ENCODE measurements at regions not wholly inside any gene's neighbourhood (a gene's known extent, or its start where the extent isn't known, plus 50 kb on each side); places are given as distances from the start of the nearest gene placed in this dataset.
A peak's percentile ranks its signal among the peaks of the same experiment; 100 is the strongest.

DNA sequence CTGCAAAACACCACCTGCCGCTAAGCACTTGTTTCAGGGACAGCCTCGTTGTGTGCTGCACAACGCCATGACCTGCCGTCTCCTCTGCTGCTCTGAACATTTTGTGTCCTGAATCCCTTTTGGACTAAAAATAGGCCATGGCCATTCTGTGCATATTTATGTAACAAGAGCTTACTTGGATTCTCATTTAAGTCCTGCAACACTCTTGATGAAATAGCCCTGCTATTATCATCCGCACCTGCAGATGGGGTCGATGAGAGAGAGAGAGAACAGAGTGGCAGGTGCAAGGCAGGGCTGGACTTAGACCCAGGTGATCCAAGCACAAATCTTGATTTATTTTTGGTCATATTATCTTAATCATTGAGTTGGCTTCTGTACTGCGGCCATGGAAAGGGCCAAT is 121.2 kb upstream of the PRKCQ start:
- DNase-seq (ENCODE audit: low read depth, low spot score) (no peak), ATAC-seq (peak; percentile 80)
- H3K36me3 ChIP-seq (ENCODE audit: control insufficient read depth in 1 of 2, insufficient read depth in 2 of 2, low read length in 2 of 2) = no peaks in the 10 kb centered on the region
- H4K20me1 ChIP-seq (ENCODE audit: insufficient read depth) = no peaks in the 10 kb centered on the region
- H3K27ac ChIP-seq (ENCODE audit: low read depth, low read length) = no peak overlapping the region
- intact Hi-C loops (cut with micrococcal nuclease) = loop anchor here (10.0 kb wide), 1 partner anchor 714 kb away; the partner anchor contains the start of gene SFMBT2
- H3K9me2 ChIP-seq (ENCODE audit: insufficient read depth) = no peaks in the 10 kb centered on the region
- TF ChIP-seq RAD21 (IDR thresholded peaks at IDR 0.05; ENCODE audit: low read depth) = peak; percentile 40; the same call in 1 of the 2 replicates
- no peak for TF ChIP-seq SIN3A (IDR thresholded peaks at IDR 0.05; ENCODE audit: low read depth)
- TF ChIP-seq POLR2AphosphoS5 (IDR thresholded peaks at IDR 0.05; ENCODE audit: low read depth, low read length) = no peak
- TF ChIP-seq, protein P1, sequence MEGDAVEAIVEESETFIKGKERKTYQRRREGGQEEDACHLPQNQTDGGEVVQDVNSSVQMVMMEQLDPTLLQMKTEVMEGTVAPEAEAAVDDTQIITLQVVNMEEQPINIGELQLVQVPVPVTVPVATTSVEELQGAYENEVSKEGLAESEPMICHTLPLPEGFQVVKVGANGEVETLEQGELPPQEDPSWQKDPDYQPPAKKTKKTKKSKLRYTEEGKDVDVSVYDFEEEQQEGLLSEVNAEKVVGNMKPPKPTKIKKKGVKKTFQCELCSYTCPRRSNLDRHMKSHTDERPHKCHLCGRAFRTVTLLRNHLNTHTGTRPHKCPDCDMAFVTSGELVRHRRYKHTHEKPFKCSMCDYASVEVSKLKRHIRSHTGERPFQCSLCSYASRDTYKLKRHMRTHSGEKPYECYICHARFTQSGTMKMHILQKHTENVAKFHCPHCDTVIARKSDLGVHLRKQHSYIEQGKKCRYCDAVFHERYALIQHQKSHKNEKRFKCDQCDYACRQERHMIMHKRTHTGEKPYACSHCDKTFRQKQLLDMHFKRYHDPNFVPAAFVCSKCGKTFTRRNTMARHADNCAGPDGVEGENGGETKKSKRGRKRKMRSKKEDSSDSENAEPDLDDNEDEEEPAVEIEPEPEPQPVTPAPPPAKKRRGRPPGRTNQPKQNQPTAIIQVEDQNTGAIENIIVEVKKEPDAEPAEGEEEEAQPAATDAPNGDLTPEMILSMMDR (IDR thresholded peaks at IDR 0.05 in 2 of 3, conservative IDR thresholded peaks at IDR 0.05 in 1 of 3; ENCODE audit: borderline replicate concordance in 1 of 3, insufficient read depth in 1 of 3, low read depth in 2 of 3, low read length in 2 of 3) = peak; percentile 14 to 30 (median 28); a peak in 4 of 6 replicates
- no peaks in the 10 kb centered on the region for H3K4me1 ChIP-seq (ENCODE audit: control insufficient read depth in 1 of 2, insufficient read depth in 2 of 2, low read length in 2 of 2)
- H2AFZ ChIP-seq (ENCODE audit: low read depth, low read length, poor library complexity, severe bottlenecking) = no peak overlapping the region
- CTCF ChIA-PET = interaction anchor here (1.0 kb wide), 1 partner anchor 20 kb away, joined by 4 read pairs; no protein-coding TSS in a partner anchor
- RAD21 ChIA-PET (ENCODE audit: low non-redundant PET in 1 of 2, low total read pairs in 2 of 2, uncharacterized antibody in 2 of 2, unreplicated experiment in 2 of 2) = no interaction called here
- no peaks in the 10 kb centered on the region for H3K79me2 ChIP-seq (ENCODE audit: insufficient read depth, low read length)
- no peaks in the 10 kb centered on the region for H3K9me3 ChIP-seq (ENCODE audit: control insufficient read depth in 1 of 2, insufficient read depth in 1 of 2, low read depth in 1 of 2, low read length in 2 of 2)
- peaks cover 61% of the 10 kb centered on the region for H3K27me3 ChIP-seq (ENCODE audit: insufficient read depth, low read length)
- POLR2A ChIA-PET = no interaction called here
- BruUV-seq (replicated peaks) = no TSS peak
- no peak overlapping the region for H3K4me3 ChIP-seq (replicated peaks in 1 of 2; ENCODE audit: low read depth in 1 of 2, low read length in 2 of 2)
- no peak overlapping the region for H3K4me2 ChIP-seq (ENCODE audit: low read length)
- H3K9ac ChIP-seq (ENCODE audit: low read length) = no peak overlapping the region

DNA sequence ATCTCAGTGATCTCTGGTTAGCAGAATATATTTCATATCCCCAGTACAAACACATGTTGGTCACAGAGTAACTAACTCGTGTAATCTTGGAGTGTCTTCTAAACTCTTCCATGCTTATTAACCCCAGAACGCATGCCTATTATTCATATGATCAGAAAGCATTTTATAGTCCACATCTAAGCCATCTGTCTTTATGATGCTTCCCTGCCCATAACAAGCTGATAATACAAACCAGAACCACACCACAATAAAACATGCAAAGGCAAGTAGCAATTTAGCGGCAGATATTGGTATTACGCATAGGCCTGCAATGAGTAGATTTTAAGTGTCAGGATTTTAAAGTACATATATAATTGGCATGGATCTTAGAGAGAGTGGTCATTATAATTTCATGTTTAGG is 120.0 kb upstream of the PRKCQ start:
- no peaks in the 10 kb centered on the region for H3K9me3 ChIP-seq (ENCODE audit: control insufficient read depth in 1 of 2, insufficient read depth in 1 of 2, low read depth in 1 of 2, low read length in 2 of 2)
- no peak for TF ChIP-seq SRF (IDR thresholded peaks at IDR 0.05; ENCODE audit: low read depth)
- no peak for TF ChIP-seq TCF7L2 (IDR thresholded peaks at IDR 0.05; ENCODE audit: borderline replicate concordance, extremely low read depth, insufficient read depth, insufficient read length)
- TF ChIP-seq ZNF274 (IDR thresholded peaks at IDR 0.05; ENCODE audit: low read depth, low read length) = no peak
- TF ChIP-seq EZH2 (IDR thresholded peaks at IDR 0.05) = no peak
- TF ChIP-seq EGR1 (IDR thresholded peaks at IDR 0.05; ENCODE audit: low read depth) = no peak
- no peak for TF ChIP-seq YY1 (IDR thresholded peaks at IDR 0.05; ENCODE audit: extremely low read depth, insufficient replicate concordance, low read depth, low read length)
- TF ChIP-seq ELF1 (IDR thresholded peaks at IDR 0.05; ENCODE audit: borderline replicate concordance, low read depth) = no peak
- no peak for TF ChIP-seq RAD21 (IDR thresholded peaks at IDR 0.05; ENCODE audit: low read depth)
- no peak for TF ChIP-seq CEBPB (IDR thresholded peaks at IDR 0.05; ENCODE audit: low read depth)
- TF ChIP-seq SP1 (IDR thresholded peaks at IDR 0.05; ENCODE audit: low read depth) = no peak
- no peak for TF ChIP-seq CBX3 (IDR thresholded peaks at IDR 0.05; ENCODE audit: low read depth)
- TF ChIP-seq POLR2A (IDR thresholded peaks at IDR 0.05; ENCODE audit: borderline replicate concordance, extremely low read depth, insufficient read depth, insufficient read length) = no peak
- no peak for TF ChIP-seq POLR2AphosphoS5 (IDR thresholded peaks at IDR 0.05; ENCODE audit: low read depth, low read length)
- TF ChIP-seq, protein P2, sequence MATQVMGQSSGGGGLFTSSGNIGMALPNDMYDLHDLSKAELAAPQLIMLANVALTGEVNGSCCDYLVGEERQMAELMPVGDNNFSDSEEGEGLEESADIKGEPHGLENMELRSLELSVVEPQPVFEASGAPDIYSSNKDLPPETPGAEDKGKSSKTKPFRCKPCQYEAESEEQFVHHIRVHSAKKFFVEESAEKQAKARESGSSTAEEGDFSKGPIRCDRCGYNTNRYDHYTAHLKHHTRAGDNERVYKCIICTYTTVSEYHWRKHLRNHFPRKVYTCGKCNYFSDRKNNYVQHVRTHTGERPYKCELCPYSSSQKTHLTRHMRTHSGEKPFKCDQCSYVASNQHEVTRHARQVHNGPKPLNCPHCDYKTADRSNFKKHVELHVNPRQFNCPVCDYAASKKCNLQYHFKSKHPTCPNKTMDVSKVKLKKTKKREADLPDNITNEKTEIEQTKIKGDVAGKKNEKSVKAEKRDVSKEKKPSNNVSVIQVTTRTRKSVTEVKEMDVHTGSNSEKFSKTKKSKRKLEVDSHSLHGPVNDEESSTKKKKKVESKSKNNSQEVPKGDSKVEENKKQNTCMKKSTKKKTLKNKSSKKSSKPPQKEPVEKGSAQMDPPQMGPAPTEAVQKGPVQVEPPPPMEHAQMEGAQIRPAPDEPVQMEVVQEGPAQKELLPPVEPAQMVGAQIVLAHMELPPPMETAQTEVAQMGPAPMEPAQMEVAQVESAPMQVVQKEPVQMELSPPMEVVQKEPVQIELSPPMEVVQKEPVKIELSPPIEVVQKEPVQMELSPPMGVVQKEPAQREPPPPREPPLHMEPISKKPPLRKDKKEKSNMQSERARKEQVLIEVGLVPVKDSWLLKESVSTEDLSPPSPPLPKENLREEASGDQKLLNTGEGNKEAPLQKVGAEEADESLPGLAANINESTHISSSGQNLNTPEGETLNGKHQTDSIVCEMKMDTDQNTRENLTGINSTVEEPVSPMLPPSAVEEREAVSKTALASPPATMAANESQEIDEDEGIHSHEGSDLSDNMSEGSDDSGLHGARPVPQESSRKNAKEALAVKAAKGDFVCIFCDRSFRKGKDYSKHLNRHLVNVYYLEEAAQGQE (IDR thresholded peaks at IDR 0.05; ENCODE audit: low read depth) = no peak

More for the DNA sequence above, 120.0 kb upstream of the PRKCQ start:
- CTCF ChIA-PET = interaction anchor here (0.9 kb wide), 1 partner anchor 10 kb away, joined by 5 read pairs; no protein-coding TSS in a partner anchor
- no peaks in the 10 kb centered on the region for H3K4me1 ChIP-seq (ENCODE audit: control insufficient read depth in 1 of 2, insufficient read depth in 2 of 2, low read length in 2 of 2)
- RAD21 ChIA-PET (ENCODE audit: low non-redundant PET in 1 of 2, low total read pairs in 2 of 2, uncharacterized antibody in 2 of 2, unreplicated experiment in 2 of 2) = no interaction called here
- H3K36me3 ChIP-seq (ENCODE audit: control insufficient read depth in 1 of 2, insufficient read depth in 2 of 2, low read length in 2 of 2) = no peaks in the 10 kb centered on the region
- ATAC-seq = no peak
- H3K27ac ChIP-seq (ENCODE audit: low read depth, low read length) = no peak overlapping the region
- BruUV-seq (replicated peaks) = no TSS peak
- no peak for DNase-seq (ENCODE audit: low read depth, low spot score)
- H3K9ac ChIP-seq (ENCODE audit: low read length) = no peak overlapping the region
- POLR2A ChIA-PET = no interaction called here
- H3K9me2 ChIP-seq (ENCODE audit: insufficient read depth) = no peaks in the 10 kb centered on the region
- no peak overlapping the region for H3K4me3 ChIP-seq (replicated peaks in 1 of 2; ENCODE audit: low read depth in 1 of 2, low read length in 2 of 2)
- no peak overlapping the region for H3K4me2 ChIP-seq (ENCODE audit: low read length)
- H4K20me1 ChIP-seq (ENCODE audit: insufficient read depth) = no peaks in the 10 kb centered on the region
- peaks cover 62% of the 10 kb centered on the region for H3K27me3 ChIP-seq (ENCODE audit: insufficient read depth, low read length)
- no peak overlapping the region for H2AFZ ChIP-seq (ENCODE audit: low read depth, low read length, poor library complexity, severe bottlenecking)
- H3K79me2 ChIP-seq (ENCODE audit: insufficient read depth, low read length) = no peaks in the 10 kb centered on the region
- intact Hi-C loops (cut with micrococcal nuclease) = loop anchor here (10.0 kb wide), 1 partner anchor 715 kb away; the partner anchor contains the start of gene SFMBT2

All from HCT116 (cell line).